ENCODE measurements at regions not wholly inside any gene's neighbourhood (a gene's known extent, or its start where the extent isn't known, plus 50 kb on each side); places are given as distances from the start of the nearest gene placed in this dataset.

GRCh38 chr2:107607473-107607872 is 219.2 kb upstream of the RGPD4 start:
- DNase-seq (no peak), ATAC-seq (no peak)
- H3K27me3 Mint-ChIP-seq = no peaks in the 10 kb centered on the region
- no peak overlapping the region for H3K27ac Mint-ChIP-seq
- H3K9me3 Mint-ChIP-seq = peaks cover 0 to 4% (median 0%) of the 10 kb centered on the region in 9 donors
- no peaks in the 10 kb centered on the region for H3K4me1 Mint-ChIP-seq
- H3K4me3 Mint-ChIP-seq = no peak overlapping the region
- POLR2A ChIA-PET = no interaction called here
- H3K36me3 Mint-ChIP-seq = no peaks in the 10 kb centered on the region

- DNase-seq = no peak
- peaks cover 0 to 25% (median 9%) of the 10 kb centered on the region in 9 donors for H3K9me3 Mint-ChIP-seq
- no peak overlapping the region for H3K27ac Mint-ChIP-seq
- POLR2A ChIA-PET = no interaction called here
- no peak for ATAC-seq
- H3K36me3 Mint-ChIP-seq = peaks cover 0 to 13% (median 0%) of the 10 kb centered on the region in 3 donors
- no peak overlapping the region for H3K4me3 Mint-ChIP-seq
- no peaks in the 10 kb centered on the region for H3K4me1 Mint-ChIP-seq
- H3K27me3 Mint-ChIP-seq = no peaks in the 10 kb centered on the region
Observed at GRCh38 chr2:107615039-107615438, 211.7 kb upstream of the RGPD4 start.

GRCh38 chr2:107618769-107619168 is 207.9 kb upstream of the RGPD4 start:
- H3K27ac Mint-ChIP-seq = no peak overlapping the region
- H3K36me3 Mint-ChIP-seq = peaks cover 0 to 13% (median 0%) of the 10 kb centered on the region in 3 donors
- H3K4me1 Mint-ChIP-seq = no peaks in the 10 kb centered on the region
- POLR2A ChIA-PET = no interaction called here
- ATAC-seq (no peak), DNase-seq (no peak)
- peaks cover 0 to 4% (median 0%) of the 10 kb centered on the region in 5 donors for H3K27me3 Mint-ChIP-seq
- H3K4me3 Mint-ChIP-seq = no peak overlapping the region
- peaks cover 0 to 31% (median 15%) of the 10 kb centered on the region in 9 donors for H3K9me3 Mint-ChIP-seq

GRCh38 chr2:107621186-107622165 is 205.2 kb upstream of the RGPD4 start:
- no peaks in the 10 kb centered on the region for H3K4me1 Mint-ChIP-seq
- POLR2A ChIA-PET = no interaction called here
- peaks cover 0 to 13% (median 0%) of the 10 kb centered on the region in 3 donors for H3K36me3 Mint-ChIP-seq

GRCh38 chr2:107622741-107623310 is 203.9 kb upstream of the RGPD4 start:
- POLR2A ChIA-PET = no interaction called here
- DNase-seq = no peak
- no peak for ATAC-seq
- peaks cover 0 to 4% (median 0%) of the 10 kb centered on the region in 5 donors for H3K27me3 Mint-ChIP-seq
- H3K4me3 Mint-ChIP-seq = no peak overlapping the region
- no peak overlapping the region for H3K27ac Mint-ChIP-seq
- no peaks in the 10 kb centered on the region for H3K4me1 Mint-ChIP-seq
- peaks cover 0 to 7% (median 0%) of the 10 kb centered on the region in 3 donors for H3K36me3 Mint-ChIP-seq
- peaks cover 6 to 40% (median 15%) of the 10 kb centered on the region in 9 donors for H3K9me3 Mint-ChIP-seq

More at GRCh38 chr2:107621186-107622165, 205.2 kb upstream of the RGPD4 start:
- DNase-seq (no peak), ATAC-seq (no peak)
- H3K9me3 Mint-ChIP-seq = peaks cover 0 to 37% (median 15%) of the 10 kb centered on the region in 9 donors
- no peak overlapping the region for H3K4me3 Mint-ChIP-seq
- peak overlapping the region in 1 of 10 donors; percentile 0 for H3K27ac Mint-ChIP-seq
- H3K27me3 Mint-ChIP-seq = peaks cover 0 to 4% (median 0%) of the 10 kb centered on the region in 5 donors

- ATAC-seq (no peak), DNase-seq (no peak)
- POLR2A ChIA-PET = no interaction called here
- peaks cover 0 to 5% (median 3%) of the 10 kb centered on the region in 3 donors for H3K36me3 Mint-ChIP-seq
- peaks cover 0 to 4% (median 0%) of the 10 kb centered on the region in 5 donors for H3K27me3 Mint-ChIP-seq
- H3K4me3 Mint-ChIP-seq = no peak overlapping the region
- H3K4me1 Mint-ChIP-seq = no peaks in the 10 kb centered on the region
- peaks cover 8 to 45% (median 20%) of the 10 kb centered on the region in 9 donors for H3K9me3 Mint-ChIP-seq
- no peak overlapping the region for H3K27ac Mint-ChIP-seq
Observed at GRCh38 chr2:107625982-107626381, 200.7 kb upstream of the RGPD4 start.

- DNase-seq (no peak), ATAC-seq (no peak)
- peaks cover 6 to 52% (median 20%) of the 10 kb centered on the region in 9 donors for H3K9me3 Mint-ChIP-seq
- H3K4me3 Mint-ChIP-seq = no peak overlapping the region
- no peak overlapping the region for H3K27ac Mint-ChIP-seq
- peaks cover 0 to 5% (median 3%) of the 10 kb centered on the region in 3 donors for H3K36me3 Mint-ChIP-seq
- H3K27me3 Mint-ChIP-seq = peaks cover 0 to 4% (median 0%) of the 10 kb centered on the region in 5 donors
- POLR2A ChIA-PET = no interaction called here
- H3K4me1 Mint-ChIP-seq = no peaks in the 10 kb centered on the region
Observed at GRCh38 chr2:107627164-107627563, 199.5 kb upstream of the RGPD4 start.

- POLR2A ChIA-PET = no interaction called here
- Mint-ChIP-seq H3K36me3 (peaks cover 0 to 9% (median 3%) of the 10 kb centered on the region in 3 donors), H3K4me3 (no peak overlapping the region), H3K4me1 (no peaks in the 10 kb centered on the region), H3K9me3 (peaks cover 6 to 56% (median 22%) of the 10 kb centered on the region in 9 donors), H3K27me3 (peaks cover 0 to 3% (median 0%) of the 10 kb centered on the region in 5 donors), H3K27ac (no peak overlapping the region)
- DNase-seq (no peak), ATAC-seq (no peak)
Observed at GRCh38 chr2:107627926-107628325, 198.8 kb upstream of the RGPD4 start.

- ATAC-seq (no peak), DNase-seq (no peak)
- Mint-ChIP-seq H3K27ac (no peak overlapping the region), H3K4me1 (no peaks in the 10 kb centered on the region), H3K36me3 (peaks cover 0 to 5% (median 0%) of the 10 kb centered on the region in 3 donors), H3K9me3 (peaks cover 4 to 55% (median 11%) of the 10 kb centered on the region in 9 donors), H3K4me3 (no peak overlapping the region), H3K27me3 (no peaks in the 10 kb centered on the region)
- POLR2A ChIA-PET = no interaction called here
Observed at GRCh38 chr2:107633580-107634147, 193.0 kb upstream of the RGPD4 start.

- no peak for ATAC-seq
- no peak for DNase-seq
- peaks cover 0 to 50% (median 11%) of the 10 kb centered on the region in 9 donors for H3K9me3 Mint-ChIP-seq
- H3K4me1 Mint-ChIP-seq = no peaks in the 10 kb centered on the region
- H3K27me3 Mint-ChIP-seq = no peaks in the 10 kb centered on the region
- POLR2A ChIA-PET = no interaction called here
- no peak overlapping the region for H3K4me3 Mint-ChIP-seq
- H3K36me3 Mint-ChIP-seq = peaks cover 0 to 5% (median 0%) of the 10 kb centered on the region in 3 donors
- no peak overlapping the region for H3K27ac Mint-ChIP-seq
Observed at GRCh38 chr2:107634172-107634571, 192.5 kb upstream of the RGPD4 start.

GRCh38 chr2:107635883-107636282 is 190.8 kb upstream of the RGPD4 start:
- Mint-ChIP-seq H3K4me1 (no peaks in the 10 kb centered on the region), H3K4me3 (no peak overlapping the region), H3K27me3 (no peaks in the 10 kb centered on the region), H3K36me3 (peaks cover 0 to 5% (median 0%) of the 10 kb centered on the region in 3 donors), H3K27ac (no peak overlapping the region), H3K9me3 (peaks cover 0 to 44% (median 11%) of the 10 kb centered on the region in 9 donors)
- POLR2A ChIA-PET = no interaction called here
- ATAC-seq (no peak), DNase-seq (no peak)

- H3K9me3 Mint-ChIP-seq = peaks cover 4 to 49% (median 31%) of the 10 kb centered on the region in 9 donors
- H3K36me3 Mint-ChIP-seq = peaks cover 0 to 23% (median 0%) of the 10 kb centered on the region in 3 donors
- no peak overlapping the region for H3K4me3 Mint-ChIP-seq
- no peaks in the 10 kb centered on the region for H3K4me1 Mint-ChIP-seq
- POLR2A ChIA-PET = no interaction called here
- peaks cover 0 to 7% (median 0%) of the 10 kb centered on the region in 5 donors for H3K27me3 Mint-ChIP-seq
- no peak for ATAC-seq
- no peak for DNase-seq
- no peak overlapping the region for H3K27ac Mint-ChIP-seq
Observed at GRCh38 chr2:107645586-107645985, 181.1 kb upstream of the RGPD4 start.

Data from naive thymus-derived CD8-positive, alpha-beta T cell (primary cell).